Natural killer cell (primary cell): ENCODE measurements at regions not wholly inside any gene's neighbourhood (a gene's known extent, or its start where the extent isn't known, plus 50 kb on each side); places are given as distances from the start of the nearest gene placed in this dataset.

Experiments used
- ATAC-seq, 3 donors: fragments of 150-1000 bp in 2 of 3; fragments of 200-7000 bp in 1 of 3; cut with Tn5 transposase; 1 replicate in 1 of 3; 2 replicates in 2 of 3; pipeline ENCODE4 v1.10.0; 2021; ENCODE audit warnings: mild to moderate bottlenecking in 2 of 3, moderate library complexity in 2 of 3
- DNase-seq, 2 donors: peaks; one replicate each; pipeline versions ENCODE4 v3.0.0 to v3.0.0-alpha.2; 2013 to 2021; ENCODE audit warnings: mixed read lengths in 1 of 2
- H3K27ac ChIP-seq: one replicate; pipeline ENCODE4 v1.5.1; 2013; ENCODE audit warnings: mild to moderate bottlenecking, low read length
- H3K27me3 ChIP-seq: one replicate; pipeline ENCODE4 v1.6.1; 2013; ENCODE audit warnings: low read length; ENCODE audit not compliant: control insufficient read depth, insufficient read depth
- H3K36me3 ChIP-seq: one replicate; pipeline ENCODE4 v1.6.1; 2013; ENCODE audit warnings: low read length; ENCODE audit not compliant: control insufficient read depth, insufficient read depth
- H3K4me1 ChIP-seq: one replicate; pipeline ENCODE4 v1.6.1; 2013; ENCODE audit warnings: low read length; ENCODE audit not compliant: control insufficient read depth, insufficient read depth
- H3K4me3 ChIP-seq: one replicate; pipeline ENCODE4 v1.5.1; 2013; ENCODE audit warnings: low read length
- H3K9me3 ChIP-seq: one replicate; pipeline ENCODE4 v1.6.1; 2013; ENCODE audit warnings: low read length; ENCODE audit not compliant: control insufficient read depth, insufficient read depth
- H3K27ac Mint-ChIP-seq, 2 donors: one replicate each; pipeline ENCODE4 v1.8.0; 2022; ENCODE audit warnings: mild to moderate bottlenecking in 2 of 2, mixed read lengths in 2 of 2, moderate library complexity in 1 of 2
- H3K27me3 Mint-ChIP-seq, 2 donors: one replicate each; pipeline ENCODE4 v1.8.0; 2022; ENCODE audit warnings: low read depth in 2 of 2, mixed read lengths in 2 of 2
- H3K36me3 Mint-ChIP-seq: one replicate; pipeline ENCODE4 v1.8.0; 2022; ENCODE audit warnings: mixed read lengths
- H3K4me1 Mint-ChIP-seq, 2 donors: one replicate each; pipeline ENCODE4 v1.8.0; 2022; ENCODE audit warnings: mixed read lengths in 2 of 2
- H3K4me3 Mint-ChIP-seq: one replicate; pipeline ENCODE4 v1.8.0; 2022; ENCODE audit warnings: mild to moderate bottlenecking, moderate library complexity, mixed read lengths
- H3K9me3 Mint-ChIP-seq, 2 donors: one replicate each; pipeline ENCODE4 v1.8.0; 2022; ENCODE audit warnings: mixed read lengths in 2 of 2
- CTCF ChIP-seq: fragments of 200-600 bp; IDR thresholded peaks from one replicate; pipeline ENCODE4 v1.8.0; 2022; ENCODE audit warnings: antibody characterized with exemption
- WGBS: methylation state at CpG from one replicate; pipeline ENCODE4 v1.1.7; 2013; ENCODE audit warnings: missing lambda C conversion rate; ENCODE audit not compliant: insufficient coverage; 5-methylcytosine and 5-hydroxymethylcytosine counted together
- intact Hi-C: fragments of 100-400 bp; cut with micrococcal nuclease; formaldehyde crosslinking; loops from one replicate; pipeline ENCODE4 v1.14.2; 2022

GRCh38 chr4:154953691-154954090 is 172.6 kb downstream of the RBM46 start:
- Mint-ChIP-seq H3K4me3 (no peak overlapping the region), H3K27ac (no peak overlapping the region), H3K27me3 (no peaks in the 10 kb centered on the region), H3K4me1 (no peaks in the 10 kb centered on the region), H3K9me3 (peaks cover 2 to 14% of the 10 kb centered on the region in 2 donors), H3K36me3 (no peaks in the 10 kb centered on the region)
- intact Hi-C loops: no loop called here
- Histone ChIP-seq H3K36me3 (no peaks in the 10 kb centered on the region), H3K4me1 (no peaks in the 10 kb centered on the region), H3K27me3 (no peaks in the 10 kb centered on the region), H3K9me3 (peaks cover 4% of the 10 kb centered on the region), H3K4me3 (no peak overlapping the region), H3K27ac (no peak overlapping the region)
- no peak for ATAC-seq
- TF ChIP-seq CTCF: no peak
- DNase-seq: no peak

- TF ChIP-seq CTCF: no peak
- H3K4me1 ChIP-seq: no peaks in the 10 kb centered on the region
- no peak for ATAC-seq
- no peaks in the 10 kb centered on the region for H3K27me3 ChIP-seq
- intact Hi-C loops: no loop called here
- Mint-ChIP-seq H3K27ac (no peak overlapping the region), H3K36me3 (no peaks in the 10 kb centered on the region), H3K27me3 (no peaks in the 10 kb centered on the region), H3K4me1 (no peaks in the 10 kb centered on the region), H3K9me3 (peaks cover 2 to 15% of the 10 kb centered on the region in 2 donors), H3K4me3 (no peak overlapping the region)
- WGBS: 90% methylated on average over 2 of the region's 2 CpGs
- no peak overlapping the region for H3K27ac ChIP-seq
- DNase-seq: no peak
- H3K9me3 ChIP-seq: peaks cover 4% of the 10 kb centered on the region
- H3K36me3 ChIP-seq: no peaks in the 10 kb centered on the region
- no peak overlapping the region for H3K4me3 ChIP-seq
Measured at GRCh38 chr4:154954117-154954516, 173.0 kb downstream of the RBM46 start.

- DNase-seq: no peak
- Histone ChIP-seq H3K9me3 (no peaks in the 10 kb centered on the region), H3K36me3 (no peaks in the 10 kb centered on the region), H3K4me1 (no peaks in the 10 kb centered on the region), H3K27me3 (no peaks in the 10 kb centered on the region), H3K4me3 (no peak overlapping the region), H3K27ac (no peak overlapping the region)
- no peaks in the 10 kb centered on the region for H3K36me3 Mint-ChIP-seq
- no peak for ATAC-seq
- H3K9me3 Mint-ChIP-seq: peaks cover 0 to 15% of the 10 kb centered on the region in 2 donors
- intact Hi-C loops: no loop called here
- no peak overlapping the region for H3K27ac Mint-ChIP-seq
- H3K4me3 Mint-ChIP-seq: no peak overlapping the region
- H3K27me3 Mint-ChIP-seq: no peaks in the 10 kb centered on the region
- TF ChIP-seq CTCF: no peak
- no peaks in the 10 kb centered on the region for H3K4me1 Mint-ChIP-seq
Measured at GRCh38 chr4:154958121-154958520, 177.0 kb downstream of the RBM46 start.

GRCh38 chr4:154958621-154959358 is 177.7 kb downstream of the RBM46 start:
- Mint-ChIP-seq H3K4me3 (no peak overlapping the region), H3K36me3 (no peaks in the 10 kb centered on the region), H3K27me3 (no peaks in the 10 kb centered on the region), H3K9me3 (peaks cover 1 to 16% of the 10 kb centered on the region in 2 donors), H3K4me1 (no peaks in the 10 kb centered on the region), H3K27ac (no peak overlapping the region)
- ATAC-seq (no peak), DNase-seq (no peak)
- 62% methylated on average over 2 of the region's 2 CpGs for WGBS
- Histone ChIP-seq H3K4me1 (no peaks in the 10 kb centered on the region), H3K27me3 (no peaks in the 10 kb centered on the region), H3K36me3 (no peaks in the 10 kb centered on the region), H3K4me3 (no peak overlapping the region), H3K9me3 (no peaks in the 10 kb centered on the region), H3K27ac (no peak overlapping the region)
- no peak for TF ChIP-seq CTCF
- intact Hi-C loops: no loop called here
